SK-N-DZ (cell line): ENCODE measurements at regions not wholly inside any gene's neighbourhood (a gene's known extent, or its start where the extent isn't known, plus 50 kb on each side); places are given as distances from the start of the nearest gene placed in this dataset.
"Not testable (repeated sequence)": the region's sequence is repeated elsewhere in the genome, so short reads cannot be mapped to it uniquely, and the experiment has no call there.

Experiments used
- DNase-seq: peaks from one replicate; pipeline ENCODE4 v3.0.0-alpha.2; 2015; ENCODE audit warnings: low spot score

DNA sequence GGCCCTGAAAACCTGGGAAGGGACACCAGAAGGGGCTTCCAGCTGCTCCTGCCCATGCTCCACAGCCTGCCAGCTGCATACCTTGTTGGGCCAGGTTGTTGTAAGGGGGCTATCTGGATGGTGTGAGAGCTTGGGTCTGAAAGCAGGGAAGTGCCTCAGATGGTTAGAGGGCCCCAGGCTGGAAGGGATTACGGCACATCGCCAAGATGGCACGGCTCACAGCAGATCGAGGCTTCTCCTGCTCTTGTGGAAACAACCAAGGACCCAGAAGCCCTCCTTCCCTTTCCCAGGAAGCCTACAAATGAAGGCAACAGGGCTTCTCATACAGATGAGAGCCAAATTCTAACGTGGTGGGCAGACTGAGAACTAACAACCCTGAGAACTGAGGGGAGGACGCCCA, 121.7 kb upstream of the ADCY2 start:
- DNase-seq = no peak

DNA sequence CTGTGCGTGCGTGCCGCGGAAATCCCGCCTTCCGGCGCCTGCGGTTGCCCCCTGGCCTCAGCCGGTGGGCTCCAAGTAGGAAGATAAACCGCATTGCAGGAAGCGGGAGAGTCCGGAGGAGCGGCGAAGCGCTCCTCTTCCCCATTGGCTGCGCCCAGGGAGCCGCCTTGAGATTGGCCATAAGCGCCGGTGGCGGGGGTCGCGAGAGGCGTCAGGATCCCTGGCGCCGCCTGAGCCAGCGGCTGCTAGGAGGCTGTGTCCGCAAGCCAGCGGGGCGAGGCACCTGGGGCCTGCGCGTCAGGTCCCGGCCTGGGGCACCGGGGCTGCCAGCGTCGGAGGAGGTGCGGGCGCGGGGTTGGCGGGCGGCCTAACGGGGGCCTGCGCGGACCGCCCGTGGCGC, 106.3 kb upstream of the ADCY2 start:
- DNase-seq = not testable (repeated sequence)

DNA sequence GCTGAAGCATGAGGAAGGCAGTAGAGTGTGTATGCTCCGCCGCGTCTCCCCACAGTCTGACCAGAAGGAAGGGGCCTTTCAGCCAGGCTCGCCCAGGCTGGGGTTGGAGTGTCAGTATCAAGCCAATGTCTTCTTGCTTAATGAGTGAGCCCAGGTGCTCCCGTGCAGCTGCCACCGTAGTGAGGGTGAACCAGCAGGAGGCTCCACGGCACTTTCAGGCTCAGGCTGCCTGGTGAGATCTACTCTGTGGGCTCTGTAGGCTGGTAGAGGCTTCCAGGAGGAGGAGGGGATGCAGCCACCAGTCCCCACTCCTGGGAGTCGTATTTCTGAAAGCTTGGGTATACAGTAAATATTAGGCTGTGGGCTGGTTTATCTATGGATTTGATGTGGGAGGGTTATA, 98.1 kb upstream of the ADCY2 start:
- DNase-seq = not testable (repeated sequence)

DNA sequence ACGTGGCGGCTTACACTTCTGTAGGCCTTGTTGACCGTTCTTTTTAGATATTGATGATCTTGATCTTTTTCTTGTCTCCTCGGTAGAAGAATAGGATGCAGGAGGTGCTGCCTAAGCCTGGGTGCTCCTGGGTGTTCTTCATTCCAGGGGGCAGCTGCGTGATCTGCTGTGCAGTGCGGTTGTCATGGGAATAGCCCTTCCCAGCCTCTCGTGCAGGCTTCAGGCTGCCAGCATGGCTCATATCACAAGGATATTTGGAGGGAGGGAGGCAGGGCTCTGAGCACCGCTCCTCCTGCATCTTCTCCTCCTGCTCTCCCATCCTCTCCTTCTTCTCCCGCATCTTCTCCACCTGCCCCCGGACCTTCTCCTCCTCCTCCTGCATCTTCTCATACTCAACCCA, 96.2 kb upstream of the ADCY2 start:
- not testable (repeated sequence) for DNase-seq

DNA sequence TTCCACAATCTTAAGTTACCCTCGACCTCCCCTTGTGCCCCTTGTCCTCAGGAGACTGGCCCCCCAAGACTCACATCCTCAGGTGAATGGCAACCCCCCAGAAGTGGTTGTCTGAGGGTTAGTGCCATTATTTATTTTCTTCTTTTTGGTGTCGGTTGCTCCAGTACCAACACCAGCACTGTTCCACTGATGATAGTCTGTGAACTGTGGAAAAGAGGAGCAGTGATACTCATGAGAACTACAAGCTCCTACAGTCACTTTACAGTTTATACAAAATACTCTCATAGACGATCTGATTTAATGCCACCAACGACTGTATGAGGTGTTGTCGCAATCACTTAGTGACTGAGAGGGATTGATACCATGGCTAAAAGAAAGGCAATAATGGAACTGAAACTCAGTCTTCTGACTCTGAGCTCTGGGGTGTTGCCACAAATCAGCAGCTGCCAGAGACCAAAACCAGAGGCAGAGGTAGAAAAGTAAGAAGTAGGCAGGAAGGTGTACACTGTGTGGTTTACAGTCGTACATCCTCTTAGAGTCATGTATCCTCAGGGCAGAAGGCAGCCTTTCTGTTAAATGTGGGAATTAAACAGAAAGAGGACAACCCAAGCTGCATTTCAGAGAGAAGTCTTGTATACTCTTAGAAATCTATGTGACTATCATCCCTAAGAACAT, 90.8 kb upstream of the ADCY2 start:
- DNase-seq = not testable (repeated sequence)

GRCh38 chr5:7306556-7306955, 89.4 kb upstream of the ADCY2 start:
- DNase-seq = peak; percentile 3

DNA sequence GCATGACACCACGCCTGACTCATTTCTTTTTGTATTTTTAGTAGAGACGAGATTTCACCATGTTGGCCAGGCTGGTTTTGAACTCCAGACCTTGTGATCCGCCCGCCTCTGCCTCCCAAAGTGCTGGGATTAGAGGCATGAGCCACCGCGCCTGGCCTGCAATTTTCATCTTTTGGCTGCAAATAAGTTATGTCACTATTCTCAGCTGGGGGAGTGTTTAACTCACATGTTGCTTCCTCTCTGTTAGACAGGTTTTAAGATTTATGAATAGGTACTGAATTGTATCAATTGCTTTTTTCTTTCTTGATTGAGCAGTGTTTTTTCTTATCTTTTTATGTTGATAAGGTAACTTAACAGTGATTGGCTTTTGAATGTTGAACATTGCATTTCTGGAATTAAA, 88.2 kb upstream of the ADCY2 start:
- not testable (repeated sequence) for DNase-seq

GRCh38 chr5:7309715-7310114, 86.2 kb upstream of the ADCY2 start:
- DNase-seq = not testable (repeated sequence)

GRCh38 chr5:7310656-7311055, 85.3 kb upstream of the ADCY2 start:
- not testable (repeated sequence) for DNase-seq

GRCh38 chr5:7315118-7315517, 80.8 kb upstream of the ADCY2 start:
- no peak for DNase-seq

DNA sequence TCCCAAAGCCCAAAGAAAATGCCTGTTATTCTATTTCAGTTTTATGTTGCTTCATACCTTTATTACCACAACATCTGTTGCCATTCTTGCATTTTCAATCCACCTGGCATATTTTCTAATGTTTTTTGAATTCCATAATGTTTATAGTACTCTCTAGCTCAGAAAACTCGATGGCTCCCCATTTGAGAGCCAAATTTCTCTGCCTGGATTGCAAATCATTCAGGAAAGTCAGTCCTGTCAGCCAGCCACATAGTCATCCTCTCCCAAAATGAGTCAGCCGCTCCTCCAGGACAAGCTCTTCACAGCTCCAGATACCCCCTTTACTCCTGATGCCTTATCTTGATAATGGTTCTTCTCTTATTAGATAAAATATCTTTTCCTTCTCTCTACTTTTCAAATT, 78.2 kb upstream of the ADCY2 start:
- DNase-seq = no peak

- no peak for DNase-seq
Measured at GRCh38 chr5:7320701-7321301, 75.1 kb upstream of the ADCY2 start.

DNA sequence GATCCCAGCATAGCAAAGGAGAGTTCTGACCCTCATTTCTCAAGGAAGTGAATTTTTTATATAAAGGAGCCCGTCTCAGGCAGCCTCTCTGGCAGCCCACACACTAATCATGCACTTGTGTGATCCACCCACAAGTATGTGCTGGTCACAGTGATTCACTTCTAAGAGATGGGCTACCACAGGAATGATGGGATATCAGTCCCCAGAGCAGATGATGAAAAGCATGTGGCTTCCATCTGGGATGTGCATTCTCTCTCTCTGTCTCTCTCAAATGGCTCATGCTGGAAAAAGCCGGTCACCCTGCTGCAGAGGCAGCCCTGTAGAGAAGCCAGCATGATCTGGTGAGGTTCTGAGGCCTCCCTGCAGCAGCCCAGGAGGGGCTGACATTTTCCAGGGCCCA, 74.2 kb upstream of the ADCY2 start:
- DNase-seq = no peak

- DNase-seq = no peak
Measured at GRCh38 chr5:7324919-7325318, 71.0 kb upstream of the ADCY2 start.

DNA sequence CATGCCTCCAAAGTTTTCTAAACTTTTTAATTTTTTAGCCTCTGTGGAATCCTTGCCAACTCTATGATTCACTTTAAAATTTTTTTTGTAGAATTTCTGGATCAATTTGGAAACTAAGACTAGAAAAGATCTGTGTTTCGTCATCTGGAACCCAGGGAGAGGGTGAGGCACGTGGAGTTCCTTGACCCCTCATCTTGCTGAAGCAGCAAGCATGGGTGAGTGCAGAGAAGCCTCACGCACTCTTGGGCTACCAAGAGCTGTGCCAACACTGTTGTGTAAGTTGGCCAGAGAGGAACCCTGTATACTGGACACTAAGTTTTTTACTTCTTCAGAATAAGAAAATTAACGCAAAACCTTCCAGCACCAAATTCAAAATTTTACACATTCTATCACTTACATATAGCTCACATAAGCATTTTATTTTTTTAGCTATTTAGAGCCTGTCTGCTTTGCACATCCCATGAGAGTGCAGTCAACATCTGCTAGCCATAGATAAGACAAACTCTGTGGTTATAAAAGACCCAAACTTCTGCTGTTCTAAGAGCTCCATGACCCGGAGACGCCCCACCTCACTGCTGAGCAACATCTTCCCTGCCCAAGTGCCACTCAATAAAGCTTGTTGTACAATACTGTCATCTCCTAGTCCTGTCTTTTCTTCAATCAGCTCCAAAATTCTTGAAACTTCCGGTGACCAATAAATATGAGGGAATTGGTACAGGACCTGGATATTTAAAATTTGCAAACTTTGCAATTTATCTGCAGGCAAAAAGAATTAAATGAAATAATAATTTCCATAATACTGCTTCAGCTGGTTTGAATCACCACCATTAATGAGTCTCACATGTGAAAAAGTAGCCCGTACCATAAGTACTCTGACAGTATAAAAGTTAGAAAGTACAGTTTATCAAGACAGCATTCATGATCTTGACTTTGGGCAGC, 69.7 kb upstream of the ADCY2 start:
- no peak for DNase-seq

- no peak for DNase-seq
Measured at GRCh38 chr5:7329141-7329540, 66.8 kb upstream of the ADCY2 start.

DNA sequence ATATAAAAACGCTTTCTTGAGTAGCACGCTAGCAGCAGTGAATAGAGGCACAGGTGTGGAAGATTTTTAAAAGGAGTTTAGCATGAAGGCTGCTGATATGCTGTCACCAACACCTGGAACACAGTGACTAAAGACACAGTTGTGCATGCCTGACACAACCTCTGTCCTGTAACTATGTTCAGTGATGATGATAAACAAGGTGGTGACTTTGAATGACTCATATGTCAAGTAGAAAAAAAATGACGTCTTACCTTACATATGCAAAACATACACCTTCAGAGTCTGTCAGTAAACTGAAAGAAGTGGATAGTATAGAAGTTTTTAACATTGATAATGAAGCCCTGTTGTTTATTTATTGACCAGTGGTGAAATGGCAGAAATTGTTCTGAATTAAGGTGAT, 66.2 kb upstream of the ADCY2 start:
- no peak for DNase-seq

- no peak for DNase-seq
Measured at GRCh38 chr5:7330256-7330655, 65.7 kb upstream of the ADCY2 start.

GRCh38 chr5:7331131-7331530, 64.8 kb upstream of the ADCY2 start:
- DNase-seq = no peak
